ENCODE measurements at regions not wholly inside any gene's neighbourhood (a gene's known extent, or its start where the extent isn't known, plus 50 kb on each side); places are given as distances from the start of the nearest gene placed in this dataset.

DNA sequence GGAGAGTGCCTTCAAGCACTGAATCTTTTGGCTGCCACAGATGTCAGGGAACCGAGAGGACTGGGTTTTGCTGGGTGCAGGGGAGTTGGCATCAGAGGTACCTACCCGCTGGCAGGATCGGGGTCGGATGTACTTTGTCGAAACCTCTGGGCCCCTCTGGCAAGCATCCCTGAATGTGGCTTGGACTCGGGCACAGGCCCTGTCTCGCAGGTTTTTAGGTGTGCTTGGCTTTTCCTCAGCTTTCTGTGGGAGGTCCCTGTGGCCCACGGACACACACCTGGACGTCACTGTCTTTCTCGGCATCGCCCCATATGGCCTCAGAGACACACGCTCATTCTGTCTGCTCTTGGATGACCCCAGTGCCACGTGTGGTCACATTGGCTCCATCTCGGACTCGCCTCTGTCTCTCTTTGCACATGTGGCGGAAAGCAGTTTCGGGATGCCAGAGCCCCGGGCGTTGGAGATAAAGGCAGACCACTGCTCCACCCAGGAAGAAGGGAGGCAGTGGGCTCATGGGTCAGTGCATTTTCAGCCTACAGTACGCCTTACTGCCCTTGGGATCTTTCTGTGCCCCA is 769.6 kb upstream of the ALG10B start:
- TF ChIP-seq CTCF (IDR thresholded peaks at IDR 0.05 in 2 of 3, conservative IDR thresholded peaks at IDR 0.05 in 1 of 3; ENCODE audit: control insufficient read depth in 2 of 3, extremely low read depth in 1 of 3, insufficient read depth in 1 of 3, low read depth in 3 of 3, low read length in 3 of 3) (no peak), GABPA (IDR thresholded peaks at IDR 0.05; ENCODE audit: low read depth) (no peak), JUND (IDR thresholded peaks at IDR 0.05; ENCODE audit: low read depth, low read length) (no peak), GATAD2B (conservative IDR thresholded peaks at IDR 0.05; ENCODE audit: low read depth) (no peak)
- TF ChIP-seq, protein P1, sequence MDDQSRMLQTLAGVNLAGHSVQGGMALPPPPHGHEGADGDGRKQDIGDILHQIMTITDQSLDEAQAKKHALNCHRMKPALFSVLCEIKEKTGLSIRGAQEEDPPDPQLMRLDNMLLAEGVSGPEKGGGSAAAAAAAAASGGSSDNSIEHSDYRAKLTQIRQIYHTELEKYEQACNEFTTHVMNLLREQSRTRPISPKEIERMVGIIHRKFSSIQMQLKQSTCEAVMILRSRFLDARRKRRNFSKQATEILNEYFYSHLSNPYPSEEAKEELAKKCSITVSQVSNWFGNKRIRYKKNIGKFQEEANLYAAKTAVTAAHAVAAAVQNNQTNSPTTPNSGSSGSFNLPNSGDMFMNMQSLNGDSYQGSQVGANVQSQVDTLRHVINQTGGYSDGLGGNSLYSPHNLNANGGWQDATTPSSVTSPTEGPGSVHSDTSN (IDR thresholded peaks at IDR 0.05; ENCODE audit: insufficient replicate concordance, low read depth, low read length), result no peak
- TF ChIP-seq, protein P2, sequence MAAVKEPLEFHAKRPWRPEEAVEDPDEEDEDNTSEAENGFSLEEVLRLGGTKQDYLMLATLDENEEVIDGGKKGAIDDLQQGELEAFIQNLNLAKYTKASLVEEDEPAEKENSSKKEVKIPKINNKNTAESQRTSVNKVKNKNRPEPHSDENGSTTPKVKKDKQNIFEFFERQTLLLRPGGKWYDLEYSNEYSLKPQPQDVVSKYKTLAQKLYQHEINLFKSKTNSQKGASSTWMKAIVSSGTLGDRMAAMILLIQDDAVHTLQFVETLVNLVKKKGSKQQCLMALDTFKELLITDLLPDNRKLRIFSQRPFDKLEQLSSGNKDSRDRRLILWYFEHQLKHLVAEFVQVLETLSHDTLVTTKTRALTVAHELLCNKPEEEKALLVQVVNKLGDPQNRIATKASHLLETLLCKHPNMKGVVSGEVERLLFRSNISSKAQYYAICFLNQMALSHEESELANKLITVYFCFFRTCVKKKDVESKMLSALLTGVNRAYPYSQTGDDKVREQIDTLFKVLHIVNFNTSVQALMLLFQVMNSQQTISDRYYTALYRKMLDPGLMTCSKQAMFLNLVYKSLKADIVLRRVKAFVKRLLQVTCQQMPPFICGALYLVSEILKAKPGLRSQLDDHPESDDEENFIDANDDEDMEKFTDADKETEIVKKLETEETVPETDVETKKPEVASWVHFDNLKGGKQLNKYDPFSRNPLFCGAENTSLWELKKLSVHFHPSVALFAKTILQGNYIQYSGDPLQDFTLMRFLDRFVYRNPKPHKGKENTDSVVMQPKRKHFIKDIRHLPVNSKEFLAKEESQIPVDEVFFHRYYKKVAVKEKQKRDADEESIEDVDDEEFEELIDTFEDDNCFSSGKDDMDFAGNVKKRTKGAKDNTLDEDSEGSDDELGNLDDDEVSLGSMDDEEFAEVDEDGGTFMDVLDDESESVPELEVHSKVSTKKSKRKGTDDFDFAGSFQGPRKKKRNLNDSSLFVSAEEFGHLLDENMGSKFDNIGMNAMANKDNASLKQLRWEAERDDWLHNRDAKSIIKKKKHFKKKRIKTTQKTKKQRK (IDR thresholded peaks at IDR 0.05; ENCODE audit: low read depth, low read length), result no peak

Data from GM12878 (cell line).